Subcutaneous abdominal adipose tissue (tissue), 5 donors: ENCODE measurements at regions not wholly inside any gene's neighbourhood (a gene's known extent, or its start where the extent isn't known, plus 50 kb on each side); places are given as distances from the start of the nearest gene placed in this dataset.

ENCODE experiments used
- H3K27ac ChIP-seq: one replicate; pipeline ENCODE4 v1.7.0; 2013; ENCODE audit warnings: low read depth, mild to moderate bottlenecking, inconsistent platforms, low read length, moderate library complexity
- H3K27me3 ChIP-seq, 5 donors: one replicate each; pipeline ENCODE4 v1.7.0; 2013; ENCODE audit warnings: low read length in 5 of 5, inconsistent platforms in 1 of 5; ENCODE audit not compliant: control insufficient read depth in 5 of 5, insufficient read depth in 4 of 5
- H3K36me3 ChIP-seq, 5 donors: one replicate each; pipeline ENCODE4 v1.7.0; 2013; ENCODE audit warnings: low read length in 5 of 5; ENCODE audit not compliant: control insufficient read depth in 5 of 5, insufficient read depth in 5 of 5
- H3K4me1 ChIP-seq, 5 donors: one replicate each; pipeline ENCODE4 v1.7.0; 2013; ENCODE audit warnings: low read length in 5 of 5, mild to moderate bottlenecking in 3 of 5, moderate library complexity in 1 of 5; ENCODE audit not compliant: control insufficient read depth in 5 of 5, insufficient read depth in 5 of 5
- H3K4me3 ChIP-seq, 5 donors: one replicate each; pipeline ENCODE4 v1.7.0; 2013; ENCODE audit warnings: low read length in 5 of 5, low read depth in 1 of 5
- H3K9ac ChIP-seq, 5 donors: one replicate each; pipeline ENCODE4 v1.7.0; 2013; ENCODE audit warnings: low read length in 5 of 5, mild to moderate bottlenecking in 4 of 5, moderate library complexity in 3 of 5
- H3K9me3 ChIP-seq, 5 donors: one replicate each; pipeline ENCODE4 v1.7.0; 2013; ENCODE audit warnings: low read length in 5 of 5; ENCODE audit not compliant: control insufficient read depth in 5 of 5
- donor health status: healthy.
- donor health status: healthy.
- donor health status: healthy.
- donor health status: healthy.
- donor health status: healthy.

DNA sequence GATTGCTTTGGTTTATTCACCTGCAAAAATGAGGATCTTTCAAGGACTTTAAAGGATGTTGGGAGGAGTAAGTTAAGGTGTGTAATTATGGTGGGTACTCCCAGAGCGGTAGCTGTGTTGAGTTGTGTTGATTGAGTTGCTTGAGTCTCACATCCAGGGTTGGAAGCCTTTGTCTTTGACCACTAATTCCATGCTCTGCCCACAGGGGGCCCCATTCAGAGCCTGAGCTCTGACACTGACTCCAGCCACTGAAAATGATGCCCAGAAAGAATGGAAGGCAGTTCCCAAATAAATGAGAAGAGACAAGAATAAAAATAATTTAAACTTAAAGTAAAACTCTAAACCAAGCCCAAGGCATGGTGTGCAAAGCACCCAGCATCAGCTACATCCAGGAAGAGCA lies 237.4 kb upstream of the PWP1 start:
- no peaks in the 10 kb centered on the region for H3K4me1 ChIP-seq
- H3K4me3 ChIP-seq, result no peak overlapping the region
- H3K27me3 ChIP-seq, result peaks cover 0 to 5% (median 0%) of the 10 kb centered on the region in 5 donors
- no peak overlapping the region for H3K27ac ChIP-seq
- H3K9me3 ChIP-seq, result peaks cover 0 to 4% (median 0%) of the 10 kb centered on the region in 5 donors
- no peak overlapping the region for H3K9ac ChIP-seq
- no peaks in the 10 kb centered on the region for H3K36me3 ChIP-seq

GRCh38 chr12:107449891-107450290 lies 235.7 kb upstream of the PWP1 start:
- H3K4me1 ChIP-seq, result no peaks in the 10 kb centered on the region
- H3K9ac ChIP-seq, result no peak overlapping the region

GRCh38 chr12:107450541-107450940 lies 235.1 kb upstream of the PWP1 start:
- Histone ChIP-seq H3K9me3 (peaks cover 0 to 4% (median 0%) of the 10 kb centered on the region in 5 donors), H3K36me3 (no peaks in the 10 kb centered on the region), H3K9ac (no peak overlapping the region), H3K4me3 (no peak overlapping the region), H3K27me3 (peaks cover 0 to 5% (median 0%) of the 10 kb centered on the region in 5 donors), H3K27ac (no peak overlapping the region), H3K4me1 (no peaks in the 10 kb centered on the region)

More at GRCh38 chr12:107449891-107450290, 235.7 kb upstream of the PWP1 start:
- Histone ChIP-seq H3K4me3 (no peak overlapping the region), H3K36me3 (no peaks in the 10 kb centered on the region), H3K9me3 (peaks cover 0 to 4% (median 0%) of the 10 kb centered on the region in 5 donors), H3K27me3 (peaks cover 0 to 5% (median 0%) of the 10 kb centered on the region in 5 donors), H3K27ac (no peak overlapping the region)

GRCh38 chr12:107451246-107451645 lies 234.4 kb upstream of the PWP1 start:
- no peaks in the 10 kb centered on the region for H3K36me3 ChIP-seq
- H3K9ac ChIP-seq, result no peak overlapping the region
- peaks cover 0 to 4% (median 0%) of the 10 kb centered on the region in 5 donors for H3K9me3 ChIP-seq
- no peak overlapping the region for H3K4me3 ChIP-seq
- H3K4me1 ChIP-seq, result no peaks in the 10 kb centered on the region
- no peak overlapping the region for H3K27ac ChIP-seq
- peaks cover 0 to 5% (median 0%) of the 10 kb centered on the region in 5 donors for H3K27me3 ChIP-seq

- peaks cover 0 to 10% (median 5%) of the 10 kb centered on the region in 5 donors for H3K4me1 ChIP-seq
- H3K27me3 ChIP-seq, result peaks cover 0 to 5% (median 0%) of the 10 kb centered on the region in 5 donors
- H3K36me3 ChIP-seq, result no peaks in the 10 kb centered on the region
Observed at GRCh38 chr12:107454109-107454830, 231.3 kb upstream of the PWP1 start.

GRCh38 chr12:107457362-107457935 lies 228.2 kb upstream of the PWP1 start:
- H3K4me1 ChIP-seq, result peaks cover 0 to 10% (median 5%) of the 10 kb centered on the region in 5 donors
- no peak overlapping the region for H3K4me3 ChIP-seq
- no peak overlapping the region for H3K27ac ChIP-seq

More at GRCh38 chr12:107454109-107454830, 231.3 kb upstream of the PWP1 start:
- Histone ChIP-seq H3K4me3 (no peak overlapping the region), H3K27ac (no peak overlapping the region), H3K9ac (no peak overlapping the region), H3K9me3 (peaks cover 0 to 4% (median 0%) of the 10 kb centered on the region in 5 donors)

GRCh38 chr12:107458163-107458562 lies 227.4 kb upstream of the PWP1 start:
- Histone ChIP-seq H3K27ac (no peak overlapping the region), H3K9me3 (no peaks in the 10 kb centered on the region), H3K4me1 (peaks cover 0 to 10% (median 5%) of the 10 kb centered on the region in 5 donors), H3K4me3 (no peak overlapping the region), H3K27me3 (no peaks in the 10 kb centered on the region), H3K9ac (no peak overlapping the region), H3K36me3 (no peaks in the 10 kb centered on the region)

More at GRCh38 chr12:107457362-107457935, 228.2 kb upstream of the PWP1 start:
- no peaks in the 10 kb centered on the region for H3K27me3 ChIP-seq
- no peak overlapping the region for H3K9ac ChIP-seq
- H3K9me3 ChIP-seq, result peaks cover 0 to 4% (median 0%) of the 10 kb centered on the region in 5 donors
- no peaks in the 10 kb centered on the region for H3K36me3 ChIP-seq

DNA sequence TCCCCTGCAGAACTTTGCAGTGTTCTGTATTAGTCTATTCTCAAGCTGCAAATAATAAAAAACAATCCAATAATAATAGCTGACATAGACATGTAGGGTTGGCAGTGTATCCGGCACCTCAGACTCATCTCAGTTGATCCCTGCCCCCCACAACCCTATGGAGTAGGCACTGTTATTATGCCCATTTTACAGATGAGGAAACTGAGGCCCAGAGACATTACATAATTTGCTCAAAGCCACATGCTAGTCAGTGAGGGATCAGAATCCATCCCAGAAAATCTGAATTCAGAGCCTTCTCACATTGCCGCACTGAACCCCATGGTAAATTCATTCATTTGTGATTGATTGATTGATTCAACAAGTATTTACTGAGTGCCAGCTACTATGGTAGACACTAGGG lies 226.6 kb upstream of the PWP1 start:
- H3K27ac ChIP-seq, result no peak overlapping the region
- peaks cover 0 to 10% (median 5%) of the 10 kb centered on the region in 5 donors for H3K4me1 ChIP-seq
- no peak overlapping the region for H3K9ac ChIP-seq
- no peak overlapping the region for H3K4me3 ChIP-seq
- no peaks in the 10 kb centered on the region for H3K36me3 ChIP-seq
- H3K9me3 ChIP-seq, result no peaks in the 10 kb centered on the region
- no peaks in the 10 kb centered on the region for H3K27me3 ChIP-seq

GRCh38 chr12:107459641-107460040 lies 226.0 kb upstream of the PWP1 start:
- no peak overlapping the region for H3K27ac ChIP-seq
- H3K9ac ChIP-seq, result no peak overlapping the region
- peaks cover 0 to 10% (median 5%) of the 10 kb centered on the region in 5 donors for H3K4me1 ChIP-seq
- no peaks in the 10 kb centered on the region for H3K9me3 ChIP-seq
- no peaks in the 10 kb centered on the region for H3K27me3 ChIP-seq
- no peak overlapping the region for H3K4me3 ChIP-seq
- H3K36me3 ChIP-seq, result no peaks in the 10 kb centered on the region

DNA sequence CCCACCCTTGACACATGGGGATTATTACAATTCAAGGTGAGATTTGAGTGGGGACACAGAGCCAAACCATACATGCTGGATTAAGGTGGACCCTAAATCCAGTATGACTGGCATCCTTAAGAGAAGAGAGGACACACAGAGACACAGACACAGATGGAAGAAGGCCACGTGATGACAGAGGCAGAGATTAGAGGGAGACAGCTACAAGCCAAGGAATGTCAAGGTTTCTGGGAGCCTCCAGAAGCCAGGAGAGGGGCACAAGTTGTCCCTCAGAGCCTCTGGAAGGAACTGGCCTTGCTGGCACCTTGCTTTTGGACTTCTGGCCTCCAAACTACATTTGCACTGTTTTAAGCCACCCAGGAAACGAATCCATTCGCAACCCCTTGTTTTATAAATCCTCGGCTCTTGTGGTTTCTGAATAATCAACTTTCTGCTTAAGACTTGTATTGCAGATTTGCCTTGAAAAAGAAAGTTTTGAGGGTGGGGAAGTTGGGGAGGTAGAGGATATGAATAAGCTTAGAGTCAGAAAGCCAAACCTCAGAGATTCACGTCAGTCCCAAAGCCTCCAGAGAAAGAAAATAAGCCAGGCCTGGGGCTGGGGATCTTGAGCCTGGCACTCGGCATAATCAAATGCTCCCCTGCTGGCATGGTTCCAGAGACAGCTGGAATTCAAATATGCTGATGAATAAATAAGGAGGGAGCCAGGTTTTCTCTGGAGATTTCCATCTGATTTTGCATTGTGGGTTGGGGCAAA lies 224.2 kb upstream of the PWP1 start:
- Histone ChIP-seq H3K27me3 (no peaks in the 10 kb centered on the region), H3K9ac (no peak overlapping the region), H3K4me3 (no peak overlapping the region), H3K4me1 (peaks cover 0 to 10% (median 5%) of the 10 kb centered on the region in 5 donors), H3K27ac (no peak overlapping the region), H3K36me3 (no peaks in the 10 kb centered on the region), H3K9me3 (no peaks in the 10 kb centered on the region)
